Urinary bladder (tissue), 3 donors: ENCODE measurements at regions not wholly inside any gene's neighbourhood (a gene's known extent, or its start where the extent isn't known, plus 50 kb on each side); places are given as distances from the start of the nearest gene placed in this dataset.

Source experiments
- DNase-seq: peaks from one replicate; pipeline ENCODE4 v3.0.0-alpha.2; 2015; ENCODE audit errors: extremely low spot score
- H3K27ac ChIP-seq: one replicate; pipeline ENCODE4 v1.5.1; 2013; ENCODE audit warnings: low read depth, mild to moderate bottlenecking, moderate library complexity
- H3K36me3 ChIP-seq: one replicate; pipeline ENCODE4 v1.6.1; 2013; ENCODE audit warnings: mild to moderate bottlenecking, moderate library complexity; ENCODE audit not compliant: insufficient read depth
- H3K4me1 ChIP-seq: one replicate; pipeline ENCODE4 v1.6.1; 2013; ENCODE audit warnings: mild to moderate bottlenecking, moderate library complexity; ENCODE audit not compliant: insufficient read depth
- H3K4me3 ChIP-seq: one replicate; pipeline ENCODE4 v1.5.1; 2013; ENCODE audit warnings: low read depth, low read length
- WGBS: extraction: QIAGEN DNeasy Blood & Tissue Kit; methylation state at CpG from one replicate; pipeline ENCODE4 v1.1.7; 2013; 5-methylcytosine and 5-hydroxymethylcytosine counted together
- donor health status: healthy with polysubstance abuse.
- donor health status: healthy.

GRCh38 chr13:95502216-95502615 is 50.3 kb upstream of the CLDN10 start:
- no peaks in the 10 kb centered on the region for H3K36me3 ChIP-seq
- WGBS, result 78% methylated on average over 2 of the region's 2 CpGs
- no peak overlapping the region for H3K27ac ChIP-seq
- no peak overlapping the region for H3K4me3 ChIP-seq
- no peaks in the 10 kb centered on the region for H3K4me1 ChIP-seq
- DNase-seq, result no peak
